Globus pallidus (tissue), 1 donor: ENCODE measurements at regions not wholly inside any gene's neighbourhood (a gene's known extent, or its start where the extent isn't known, plus 50 kb on each side); places are given as distances from the start of the nearest gene placed in this dataset.
"Not testable (repeated sequence)": the region's sequence is repeated elsewhere in the genome, so short reads cannot be mapped to it uniquely, and the experiment has no call there.

Experiments
- DNase-seq: peaks from one replicate; pipeline ENCODE4 v3.0.0-alpha.2; 2015; ENCODE audit warnings: low spot score

GRCh38 chr5:28305891-28306290 lies 1267.5 kb upstream of the CDH9 start:
- DNase-seq = no peak

- no peak for DNase-seq
These were observed 1263.3 kb upstream of the CDH9 start for GRCh38 chr5:28301712-28302111.

- DNase-seq = no peak
These were observed 1258.0 kb upstream of the CDH9 start for GRCh38 chr5:28296254-28297013.

GRCh38 chr5:28287021-28287420 lies 1248.6 kb upstream of the CDH9 start:
- not testable (repeated sequence) for DNase-seq

GRCh38 chr5:28286566-28286965 lies 1248.2 kb upstream of the CDH9 start:
- no peak for DNase-seq

- DNase-seq = no peak
These were observed 1246.4 kb upstream of the CDH9 start for GRCh38 chr5:28284788-28285187.

- DNase-seq = no peak
These were observed 1243.0 kb upstream of the CDH9 start for GRCh38 chr5:28281351-28281750.

GRCh38 chr5:28275931-28276330 lies 1237.5 kb upstream of the CDH9 start:
- no peak for DNase-seq

- DNase-seq = no peak
These were observed 1231.6 kb upstream of the CDH9 start for GRCh38 chr5:28269978-28270377.

GRCh38 chr5:28265877-28266276 lies 1227.5 kb upstream of the CDH9 start:
- DNase-seq = no peak

GRCh38 chr5:28254846-28255245 lies 1216.5 kb upstream of the CDH9 start:
- DNase-seq = no peak

GRCh38 chr5:28253431-28253830 lies 1215.0 kb upstream of the CDH9 start:
- DNase-seq = no peak

GRCh38 chr5:28249771-28250415 lies 1211.5 kb upstream of the CDH9 start:
- no peak for DNase-seq

GRCh38 chr5:28234356-28234968 lies 1196.1 kb upstream of the CDH9 start:
- no peak for DNase-seq

- DNase-seq = no peak
These were observed 1188.0 kb upstream of the CDH9 start for GRCh38 chr5:28226407-28226806.

- no peak for DNase-seq
These were observed 1181.2 kb upstream of the CDH9 start for GRCh38 chr5:28219539-28219938.

- no peak for DNase-seq
These were observed 1179.3 kb upstream of the CDH9 start for GRCh38 chr5:28217695-28218094.

GRCh38 chr5:28216939-28217360 lies 1178.6 kb upstream of the CDH9 start:
- no peak for DNase-seq

- no peak for DNase-seq
These were observed 1176.7 kb upstream of the CDH9 start for GRCh38 chr5:28215091-28215490.

- DNase-seq = no peak
These were observed 1175.9 kb upstream of the CDH9 start for GRCh38 chr5:28214292-28214691.

- DNase-seq = no peak
These were observed 1170.0 kb upstream of the CDH9 start for GRCh38 chr5:28208356-28208755.

- DNase-seq = no peak
These were observed 1151.6 kb upstream of the CDH9 start for GRCh38 chr5:28190011-28190410.

- DNase-seq = no peak
These were observed 1136.3 kb upstream of the CDH9 start for GRCh38 chr5:28174691-28175090.
